OCI-LY7 (cell line): ENCODE measurements at regions not wholly inside any gene's neighbourhood (a gene's known extent, or its start where the extent isn't known, plus 50 kb on each side); places are given as distances from the start of the nearest gene placed in this dataset.

Experiments used
- CTCF ChIP-seq: fragments of 200-600 bp; sonication (generic); conservative IDR thresholded peaks from 2 replicates; pipeline ENCODE4 v1.5.1; 2014; ENCODE audit warnings: mild to moderate bottlenecking, antibody characterized with exemption, low read length, moderate library complexity, mixed read lengths
- EZH2phosphoT487 ChIP-seq: fragments of 200-600 bp; sonication (generic); IDR thresholded peaks from 2 replicates; pipeline ENCODE4 v1.6.1; 2018; ENCODE audit warnings: low read depth, borderline replicate concordance, mild to moderate bottlenecking, mixed run types, antibody characterized with exemption, low read length, moderate library complexity, mixed read lengths

DNA sequence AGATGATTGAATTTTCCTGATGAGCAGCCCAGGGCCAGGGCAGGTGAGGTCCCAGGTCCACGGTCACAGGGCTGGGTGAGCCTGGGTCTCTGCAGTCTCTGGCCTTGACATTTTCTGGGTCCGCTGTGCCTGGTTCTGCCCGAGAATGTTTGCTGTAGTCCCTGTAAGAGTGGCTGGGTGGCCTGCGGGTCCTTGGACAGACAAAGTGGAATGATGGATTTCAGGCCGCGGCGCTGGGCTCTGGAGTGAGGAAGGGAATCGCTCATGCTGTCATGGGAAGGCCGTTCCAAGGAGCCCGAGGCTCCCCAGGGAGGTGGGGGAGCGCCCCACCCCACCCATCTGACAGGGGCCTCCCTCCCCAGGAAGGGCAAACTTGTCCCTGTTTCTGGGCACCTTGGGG is 153.5 kb upstream of the CIBAR2 start:
- no peak for TF ChIP-seq CTCF
- no peak for TF ChIP-seq EZH2phosphoT487
